Psoas muscle (tissue), 7 donors: ENCODE measurements at regions not wholly inside any gene's neighbourhood (a gene's known extent, or its start where the extent isn't known, plus 50 kb on each side); places are given as distances from the start of the nearest gene placed in this dataset.
"Not testable (repeated sequence)": the region's sequence is repeated elsewhere in the genome, so short reads cannot be mapped to it uniquely, and the experiment has no call there.

Experiments
- ATAC-seq, 4 donors: fragments of 200-7000 bp; cut with Tn5 transposase; one replicate each; pipeline ENCODE4 v1.9.1; 2020; ENCODE audit warnings: moderate library complexity in 3 of 4, mild to moderate bottlenecking in 2 of 4
- DNase-seq, 2 donors: peaks; one replicate each; pipeline ENCODE4 v3.0.0-alpha.2; 2020
- H3K27ac ChIP-seq: fragments of 200-600 bp; one replicate; pipeline ENCODE4 v1.8.0; 2022
- H3K27me3 ChIP-seq, 3 donors: fragments of 200-600 bp in 1 of 3; one replicate each; pipeline versions ENCODE4 v1.6.1 to v1.8.0; 2013 to 2022; ENCODE audit warnings: low read length in 2 of 3, mild to moderate bottlenecking in 2 of 3, moderate library complexity in 1 of 3; ENCODE audit not compliant: insufficient read depth in 3 of 3
- H3K36me3 ChIP-seq, 2 donors: fragments of 200-600 bp in 1 of 2; one replicate each; pipeline versions ENCODE4 v1.6.1 to v1.8.0; 2013 to 2022; ENCODE audit warnings: low read depth in 1 of 2, mild to moderate bottlenecking in 1 of 2, moderate library complexity in 1 of 2; ENCODE audit not compliant: insufficient read depth in 1 of 2
- H3K4me1 ChIP-seq: fragments of 200-600 bp; one replicate; pipeline ENCODE4 v1.8.0; 2022
- H3K4me3 ChIP-seq: fragments of 200-600 bp; one replicate; pipeline ENCODE4 v1.8.0; 2022; ENCODE audit warnings: mild to moderate bottlenecking
- H3K9me3 ChIP-seq: fragments of 200-600 bp; one replicate; pipeline ENCODE4 v1.8.0; 2022
- WGBS, 3 donors: extraction: QIAGEN DNeasy Blood & Tissue Kit; methylation state at CpG; one replicate each; pipeline versions ENCODE4 v1.1.6 to v1.1.7; 2013; 5-methylcytosine and 5-hydroxymethylcytosine counted together
- intact Hi-C, 2 donors: fragments of 100-400 bp; cut with DNase I; formaldehyde crosslinking; loops; one replicate each; pipeline versions ENCODE4 v1.11.0 to v1.14.2; 2022
- TF ChIP-seq, protein P1 (sequence below): fragments of 200-600 bp; IDR thresholded peaks from one replicate; pipeline ENCODE4 v1.8.0; 2022; ENCODE audit warnings: antibody characterized with exemption
- donor health status: healthy with polysubstance abuse.
- donor health status: DM: no; HTN: no; CAD: no; lungs with moderate emphysema.
- donor health status: Bipolar disorder and iron deficiency.
- donor health status: healthy.
- donor health status: DM: yes; HTN: yes; CAD: no.
- donor health status: DM: no; HTN: no; CAD: no.
- donor health status: DM: yes; HTN: yes; CAD: no.

DNA sequence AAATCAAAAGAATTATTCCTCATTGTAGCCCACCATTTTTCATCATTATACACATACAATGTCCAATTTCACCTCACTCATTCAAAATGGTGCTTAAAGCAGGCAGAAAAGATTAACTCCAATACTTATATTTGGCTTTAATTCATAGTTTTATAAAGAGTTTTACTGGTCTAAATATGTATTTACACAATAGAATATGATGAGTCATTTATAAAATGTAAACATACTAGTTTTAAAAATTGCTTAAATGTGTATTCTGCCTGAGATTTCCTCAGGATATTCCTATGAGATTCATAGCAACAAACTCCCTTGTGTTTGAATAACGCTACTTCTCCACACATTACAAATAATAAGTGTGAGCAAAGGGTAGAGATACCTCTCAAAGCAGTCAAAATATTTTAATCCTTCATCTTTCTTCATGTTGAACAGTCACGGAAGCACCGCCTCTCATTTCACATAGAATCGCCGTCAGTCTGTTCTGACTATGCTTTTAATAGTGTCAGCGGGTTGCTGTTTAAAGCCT lies 75.7 kb upstream of the GBE1 start:
- Histone ChIP-seq H3K9me3 (no peaks in the 10 kb centered on the region), H3K36me3 (no peaks in the 10 kb centered on the region), H3K27me3 (no peaks in the 10 kb centered on the region), H3K4me3 (no peak overlapping the region), H3K27ac (no peak overlapping the region), H3K4me1 (peaks cover 34% of the 10 kb centered on the region)
- DNase-seq (no peak), ATAC-seq (no peak)
- TF ChIP-seq, protein P1, sequence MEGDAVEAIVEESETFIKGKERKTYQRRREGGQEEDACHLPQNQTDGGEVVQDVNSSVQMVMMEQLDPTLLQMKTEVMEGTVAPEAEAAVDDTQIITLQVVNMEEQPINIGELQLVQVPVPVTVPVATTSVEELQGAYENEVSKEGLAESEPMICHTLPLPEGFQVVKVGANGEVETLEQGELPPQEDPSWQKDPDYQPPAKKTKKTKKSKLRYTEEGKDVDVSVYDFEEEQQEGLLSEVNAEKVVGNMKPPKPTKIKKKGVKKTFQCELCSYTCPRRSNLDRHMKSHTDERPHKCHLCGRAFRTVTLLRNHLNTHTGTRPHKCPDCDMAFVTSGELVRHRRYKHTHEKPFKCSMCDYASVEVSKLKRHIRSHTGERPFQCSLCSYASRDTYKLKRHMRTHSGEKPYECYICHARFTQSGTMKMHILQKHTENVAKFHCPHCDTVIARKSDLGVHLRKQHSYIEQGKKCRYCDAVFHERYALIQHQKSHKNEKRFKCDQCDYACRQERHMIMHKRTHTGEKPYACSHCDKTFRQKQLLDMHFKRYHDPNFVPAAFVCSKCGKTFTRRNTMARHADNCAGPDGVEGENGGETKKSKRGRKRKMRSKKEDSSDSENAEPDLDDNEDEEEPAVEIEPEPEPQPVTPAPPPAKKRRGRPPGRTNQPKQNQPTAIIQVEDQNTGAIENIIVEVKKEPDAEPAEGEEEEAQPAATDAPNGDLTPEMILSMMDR, result no peak
- 85 to 90% (median 90%) methylated on average over 6 of the region's 6 CpGs for WGBS, 3 donors
- intact Hi-C loops, result no loop called here

DNA sequence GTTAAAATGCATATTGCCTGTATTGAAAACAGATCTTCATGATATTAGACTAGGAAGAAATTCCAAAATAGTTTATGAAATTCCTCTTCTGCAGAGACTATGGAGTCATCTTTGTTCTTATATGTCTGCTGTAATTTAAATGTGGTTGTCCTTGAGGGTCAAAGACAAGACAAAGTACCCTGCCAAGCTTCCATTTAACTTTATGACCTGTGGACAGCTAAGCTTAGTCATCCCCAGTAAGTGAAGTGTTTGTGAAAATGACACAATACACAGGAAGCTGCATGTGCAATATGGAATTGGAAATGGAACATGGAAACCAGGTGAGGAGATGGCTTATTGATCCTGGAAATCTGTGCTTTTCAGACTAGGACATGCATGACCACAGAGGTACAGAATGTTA lies 68.5 kb upstream of the GBE1 start:
- TF ChIP-seq, protein P1, result no peak
- Histone ChIP-seq H3K9me3 (no peaks in the 10 kb centered on the region), H3K36me3 (no peaks in the 10 kb centered on the region), H3K27ac (no peak overlapping the region), H3K27me3 (no peaks in the 10 kb centered on the region), H3K4me1 (no peaks in the 10 kb centered on the region), H3K4me3 (no peak overlapping the region)
- ATAC-seq, result peak; percentile 57 to 80 (median 73)
- intact Hi-C loops, result no loop called here
- DNase-seq, result no peak

DNA sequence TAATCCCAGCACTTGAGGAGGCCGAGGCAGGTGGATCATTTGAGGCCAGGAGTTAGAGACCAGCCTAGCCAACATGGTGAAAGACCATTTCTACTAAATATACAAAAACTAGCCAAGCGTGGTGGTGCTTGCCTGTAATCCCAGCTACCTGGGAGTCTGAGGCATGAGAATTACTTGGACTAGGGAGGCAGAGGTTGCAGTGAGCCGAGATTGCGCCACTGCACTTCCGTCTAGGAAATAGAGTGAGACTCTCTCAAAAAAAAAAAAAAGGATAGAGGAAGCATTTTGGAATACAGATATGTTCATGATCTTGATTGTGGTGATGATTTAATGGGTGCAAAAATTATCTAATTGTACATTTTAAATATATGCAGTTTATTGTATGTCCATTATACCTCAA lies 67.8 kb upstream of the GBE1 start:
- intact Hi-C loops, H3K36me3 ChIP-seq, H3K9me3 ChIP-seq, H3K4me1 ChIP-seq, H3K27ac ChIP-seq, ATAC-seq, H3K4me3 ChIP-seq, H3K27me3 ChIP-seq: not testable (repeated sequence)
- WGBS, 3 donors, result 89 to 91% (median 90%) methylated on average over 5 of the region's 5 CpGs
- peak in 1 of 2 donors; percentile 46 for DNase-seq

DNA sequence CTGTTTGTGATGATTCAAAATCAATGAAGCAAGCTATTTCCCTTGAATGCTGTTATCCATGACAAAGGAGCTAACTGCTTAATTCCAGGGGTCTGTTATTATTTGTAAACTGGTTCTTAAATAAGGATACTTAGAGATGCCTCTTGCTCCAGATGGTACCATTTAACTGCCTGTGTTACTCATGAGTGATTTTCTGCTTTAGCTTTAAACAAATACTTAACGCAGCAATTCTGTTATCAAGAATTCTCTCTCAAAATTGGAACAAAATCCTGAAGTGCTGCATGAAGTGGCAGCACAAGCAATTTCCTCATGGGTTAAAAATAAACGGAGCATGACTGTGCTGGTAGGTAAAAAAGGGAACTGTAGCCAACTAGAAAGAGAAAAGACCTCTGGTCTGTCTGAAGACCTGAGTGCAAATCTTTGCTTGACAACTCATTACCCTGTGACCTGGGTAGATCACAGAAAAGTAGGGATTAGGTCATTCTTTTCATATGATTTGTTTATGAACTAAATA lies 62.5 kb upstream of the GBE1 start:
- WGBS, 3 donors, result 6 to 14% (median 9%) methylated on average over 2 of the region's 2 CpGs
- TF ChIP-seq, protein P1, result no peak
- DNase-seq (no peak), ATAC-seq (peak; percentile 62 to 94 (median 87))
- intact Hi-C loops, result loop anchor here in 1 of 2 donors (5.0 kb wide), 1 partner anchor 62 kb away; the partner anchor contains the start of gene GBE1
- peak overlapping the region; percentile 68 for H3K27ac ChIP-seq
- H3K27me3 ChIP-seq, result no peaks in the 10 kb centered on the region
- no peaks in the 10 kb centered on the region for H3K9me3 ChIP-seq
- peak overlapping the region; percentile 17 for H3K4me3 ChIP-seq
- H3K4me1 ChIP-seq, result peaks cover 9% of the 10 kb centered on the region
- no peaks in the 10 kb centered on the region for H3K36me3 ChIP-seq

DNA sequence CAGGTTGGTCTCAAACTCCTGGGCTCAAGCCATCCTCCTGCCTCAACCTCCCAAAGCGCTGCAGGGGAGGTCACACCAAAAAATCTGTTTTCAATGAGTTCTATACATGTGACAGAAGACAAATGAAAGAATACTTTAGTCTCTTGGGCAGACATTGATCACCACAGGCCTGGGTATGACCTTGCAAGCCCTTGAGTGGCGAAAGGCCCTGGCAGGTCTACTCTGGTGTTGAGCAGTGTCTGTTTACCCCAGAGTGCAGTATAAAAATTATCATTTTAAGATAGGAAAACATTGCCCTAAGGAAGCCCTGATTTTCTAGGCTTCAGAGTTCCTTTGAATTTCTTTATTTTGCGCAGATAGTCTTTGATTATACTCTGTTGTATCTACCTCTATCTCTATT lies 61.6 kb upstream of the GBE1 start:
- WGBS, 3 donors, result 75 to 89% (median 77%) methylated on average over 3 of the region's 3 CpGs
- DNase-seq, result no peak
- intact Hi-C loops, result loop anchor here in 1 of 2 donors (5.0 kb wide), 1 partner anchor 61 kb away; the partner anchor contains the start of gene GBE1
- H3K36me3 ChIP-seq, result no peaks in the 10 kb centered on the region
- H3K9me3 ChIP-seq, result peaks cover 6% of the 10 kb centered on the region
- ATAC-seq, result peak in 3 of 4 donors; percentile 43 to 65 (median 52)
- TF ChIP-seq, protein P1, result no peak
- no peaks in the 10 kb centered on the region for H3K27me3 ChIP-seq
- H3K27ac ChIP-seq, result peak overlapping the region; percentile 68
- H3K4me3 ChIP-seq, result no peak overlapping the region
- H3K4me1 ChIP-seq, result peaks cover 9% of the 10 kb centered on the region
